Esophagus muscularis mucosa (tissue), 4 donors: ENCODE measurements at regions not wholly inside any gene's neighbourhood (a gene's known extent, or its start where the extent isn't known, plus 50 kb on each side); places are given as distances from the start of the nearest gene placed in this dataset.

Experiments used
- EP300 ChIP-seq: sonication (generic); formaldehyde crosslinking; IDR thresholded peaks from one replicate; pipeline ENCODE4 v1.6.1; 2017; ENCODE audit warnings: antibody characterized with exemption
- POLR2A ChIP-seq: fragments of 450-650 bp; IDR thresholded peaks from one replicate; pipeline ENCODE4 v1.6.1; 2017; ENCODE audit warnings: antibody characterized with exemption, moderate library complexity, mild to moderate bottlenecking, low read depth
- POLR2AphosphoS5 ChIP-seq, 2 donors: sonication (generic); formaldehyde crosslinking; IDR thresholded peaks; one replicate each; pipeline ENCODE4 v1.6.1; 2017; ENCODE audit warnings: antibody characterized with exemption in 2 of 2
- TF ChIP-seq, protein P1 (sequence below), 3 experiments: fragments of 200-600 bp in 2 of 3; fragments of 450-650 bp in 1 of 3; sonication (generic) in 2 of 3; IDR thresholded peaks; one replicate each; pipeline ENCODE4 v1.5.1; 2017 to 2019; ENCODE audit warnings: antibody characterized with exemption in 3 of 3, mild to moderate bottlenecking in 2 of 3, moderate library complexity in 1 of 3

DNA sequence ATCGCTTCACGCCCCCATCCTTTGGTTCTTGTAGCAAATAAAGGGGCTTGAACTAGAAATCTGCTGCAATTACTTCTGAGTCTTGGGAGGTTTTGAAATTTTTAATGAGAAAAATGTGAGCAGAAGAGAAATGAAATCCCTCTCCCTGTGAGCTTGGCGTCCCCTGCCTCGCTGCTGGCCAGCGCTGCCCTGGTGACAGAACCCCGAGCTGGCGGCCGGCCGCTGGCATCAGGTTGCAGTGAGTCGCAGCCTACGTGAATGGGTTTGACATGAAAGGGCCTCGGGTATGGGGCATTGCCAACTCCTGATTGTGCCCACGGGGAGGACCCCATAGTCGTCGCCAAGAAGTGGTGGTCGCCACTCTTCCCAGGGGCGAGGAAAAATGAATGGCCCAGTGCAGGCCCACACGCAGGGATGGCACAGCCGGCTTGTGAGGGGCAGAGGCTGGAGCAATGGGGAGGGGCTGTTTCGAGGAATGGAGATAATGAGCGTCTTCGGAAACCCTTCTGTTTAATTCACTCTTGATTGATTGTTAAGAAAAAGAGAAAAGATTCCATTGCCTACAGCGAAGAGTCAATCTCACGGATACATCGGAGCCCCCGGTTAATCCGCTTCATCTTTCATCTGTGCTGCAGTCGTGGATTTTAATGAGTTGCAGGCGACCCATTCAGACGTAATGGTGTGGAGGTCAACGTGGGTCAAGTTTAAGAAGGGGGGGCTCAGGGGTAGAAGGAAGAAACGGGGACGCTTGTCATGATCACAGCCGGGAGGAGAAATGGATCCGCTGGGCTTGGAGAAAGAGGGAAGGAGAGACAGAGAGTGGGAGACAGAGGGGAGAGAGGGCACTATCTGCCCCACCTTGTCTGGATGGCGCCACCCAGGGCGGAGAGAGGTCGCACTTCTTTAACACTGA, 380.1 kb downstream of the THBS2 start:
- no peak for TF ChIP-seq POLR2AphosphoS5 (IDR thresholded peaks at IDR 0.05)
- no peak for TF ChIP-seq POLR2A
- TF ChIP-seq, protein P1, sequence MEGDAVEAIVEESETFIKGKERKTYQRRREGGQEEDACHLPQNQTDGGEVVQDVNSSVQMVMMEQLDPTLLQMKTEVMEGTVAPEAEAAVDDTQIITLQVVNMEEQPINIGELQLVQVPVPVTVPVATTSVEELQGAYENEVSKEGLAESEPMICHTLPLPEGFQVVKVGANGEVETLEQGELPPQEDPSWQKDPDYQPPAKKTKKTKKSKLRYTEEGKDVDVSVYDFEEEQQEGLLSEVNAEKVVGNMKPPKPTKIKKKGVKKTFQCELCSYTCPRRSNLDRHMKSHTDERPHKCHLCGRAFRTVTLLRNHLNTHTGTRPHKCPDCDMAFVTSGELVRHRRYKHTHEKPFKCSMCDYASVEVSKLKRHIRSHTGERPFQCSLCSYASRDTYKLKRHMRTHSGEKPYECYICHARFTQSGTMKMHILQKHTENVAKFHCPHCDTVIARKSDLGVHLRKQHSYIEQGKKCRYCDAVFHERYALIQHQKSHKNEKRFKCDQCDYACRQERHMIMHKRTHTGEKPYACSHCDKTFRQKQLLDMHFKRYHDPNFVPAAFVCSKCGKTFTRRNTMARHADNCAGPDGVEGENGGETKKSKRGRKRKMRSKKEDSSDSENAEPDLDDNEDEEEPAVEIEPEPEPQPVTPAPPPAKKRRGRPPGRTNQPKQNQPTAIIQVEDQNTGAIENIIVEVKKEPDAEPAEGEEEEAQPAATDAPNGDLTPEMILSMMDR (IDR thresholded peaks at IDR 0.05), result no peak
- TF ChIP-seq EP300, result no peak
